Glutamatergic neuron (in vitro differentiated cells): ENCODE measurements at regions not wholly inside any gene's neighbourhood (a gene's known extent, or its start where the extent isn't known, plus 50 kb on each side); places are given as distances from the start of the nearest gene placed in this dataset.

Source experiments
- DNase-seq: peaks from one replicate; pipeline ENCODE4 v3.0.0; 2022
- H3K27ac Mint-ChIP-seq: one replicate; pipeline ENCODE4 v1.8.0; 2020; ENCODE audit warnings: mild to moderate bottlenecking, mixed read lengths, inconsistent platforms; ENCODE audit not compliant: unreplicated experiment
- H3K27me3 Mint-ChIP-seq: one replicate; pipeline ENCODE4 v1.8.0; 2020; ENCODE audit warnings: mild to moderate bottlenecking, moderate library complexity, mixed read lengths, inconsistent platforms; ENCODE audit not compliant: unreplicated experiment
- H3K36me3 Mint-ChIP-seq: one replicate; pipeline ENCODE4 v1.8.0; 2020; ENCODE audit warnings: mild to moderate bottlenecking, mixed read lengths, inconsistent platforms; ENCODE audit not compliant: unreplicated experiment
- H3K4me1 Mint-ChIP-seq: one replicate; pipeline ENCODE4 v1.8.0; 2020; ENCODE audit warnings: mild to moderate bottlenecking, low read depth, mixed read lengths, inconsistent platforms; ENCODE audit not compliant: unreplicated experiment
- H3K4me3 Mint-ChIP-seq: one replicate; pipeline ENCODE4 v1.8.0; 2020; ENCODE audit warnings: mild to moderate bottlenecking, mixed read lengths, inconsistent platforms; ENCODE audit not compliant: unreplicated experiment
- H3K9me3 Mint-ChIP-seq: one replicate; pipeline ENCODE4 v1.8.0; 2020; ENCODE audit warnings: mild to moderate bottlenecking, moderate library complexity, mixed read lengths, inconsistent platforms; ENCODE audit not compliant: unreplicated experiment
- CTCF ChIP-seq: fragments of 200-600 bp; sonication (generic); IDR thresholded peaks from one replicate; pipeline ENCODE4 v1.5.0; 2021; ENCODE audit not compliant: partially characterized antibody, unreplicated experiment

GRCh38 chr9:82665324-82665723 lies 397.6 kb downstream of the RASEF start:
- no peak overlapping the region for H3K4me3 Mint-ChIP-seq
- H3K27ac Mint-ChIP-seq = no peak overlapping the region
- TF ChIP-seq CTCF = no peak
- peaks cover 6% of the 10 kb centered on the region for H3K4me1 Mint-ChIP-seq
- H3K9me3 Mint-ChIP-seq = peaks cover 3% of the 10 kb centered on the region
- no peak for DNase-seq
- H3K27me3 Mint-ChIP-seq = peaks cover 2% of the 10 kb centered on the region
- H3K36me3 Mint-ChIP-seq = no peaks in the 10 kb centered on the region

- Mint-ChIP-seq H3K9me3 (peaks cover 2% of the 10 kb centered on the region), H3K27ac (no peak overlapping the region), H3K27me3 (peaks cover 2% of the 10 kb centered on the region), H3K4me3 (no peak overlapping the region), H3K36me3 (no peaks in the 10 kb centered on the region), H3K4me1 (peaks cover 6% of the 10 kb centered on the region)
- no peak for TF ChIP-seq CTCF
- DNase-seq = no peak
Observed at GRCh38 chr9:82668689-82669199, 394.2 kb downstream of the RASEF start.

GRCh38 chr9:82670000-82670399 lies 392.9 kb downstream of the RASEF start:
- H3K36me3 Mint-ChIP-seq = no peaks in the 10 kb centered on the region
- no peak overlapping the region for H3K27ac Mint-ChIP-seq
- peaks cover 6% of the 10 kb centered on the region for H3K4me1 Mint-ChIP-seq
- peaks cover 2% of the 10 kb centered on the region for H3K9me3 Mint-ChIP-seq
- H3K27me3 Mint-ChIP-seq = peaks cover 2% of the 10 kb centered on the region
- peak overlapping the region; percentile 36 for H3K4me3 Mint-ChIP-seq
- no peak for DNase-seq
- TF ChIP-seq CTCF = no peak

GRCh38 chr9:82670726-82671125 lies 392.2 kb downstream of the RASEF start:
- Mint-ChIP-seq H3K4me3 (no peak overlapping the region), H3K36me3 (no peaks in the 10 kb centered on the region)
- DNase-seq = no peak

GRCh38 chr9:82673201-82673600 lies 389.7 kb downstream of the RASEF start:
- no peak overlapping the region for H3K27ac Mint-ChIP-seq
- no peak for DNase-seq
- peaks cover 2% of the 10 kb centered on the region for H3K9me3 Mint-ChIP-seq
- no peak overlapping the region for H3K4me3 Mint-ChIP-seq
- H3K36me3 Mint-ChIP-seq = no peaks in the 10 kb centered on the region
- TF ChIP-seq CTCF = no peak
- peaks cover 9% of the 10 kb centered on the region for H3K4me1 Mint-ChIP-seq
- H3K27me3 Mint-ChIP-seq = peaks cover 2% of the 10 kb centered on the region

More at GRCh38 chr9:82670726-82671125, 392.2 kb downstream of the RASEF start:
- Mint-ChIP-seq H3K9me3 (peaks cover 2% of the 10 kb centered on the region), H3K27ac (no peak overlapping the region), H3K27me3 (peaks cover 2% of the 10 kb centered on the region), H3K4me1 (peaks cover 6% of the 10 kb centered on the region)
- no peak for TF ChIP-seq CTCF
